ENCODE measurements at regions not wholly inside any gene's neighbourhood (a gene's known extent, or its start where the extent isn't known, plus 50 kb on each side); places are given as distances from the start of the nearest gene placed in this dataset.

DNA sequence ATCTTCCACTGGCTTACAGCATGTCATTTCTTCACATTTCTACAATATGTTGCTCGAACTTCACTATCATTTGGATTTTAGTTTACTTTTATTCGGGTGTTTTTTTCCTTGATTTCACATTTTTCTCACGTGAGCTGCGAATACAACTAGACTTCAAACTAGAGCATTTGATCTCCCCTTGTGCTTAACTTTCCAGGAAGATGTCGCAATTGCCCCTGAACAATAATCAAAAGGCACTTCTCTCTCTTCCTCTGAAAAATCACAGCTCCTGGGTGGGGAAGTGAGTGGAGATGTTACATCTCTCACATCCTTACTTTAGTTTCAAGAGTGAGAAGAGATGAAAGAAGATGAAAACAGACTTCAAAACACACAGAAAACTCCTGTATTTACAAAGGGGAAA is 587.9 kb downstream of the TBL1XR1 start:
- TF ChIP-seq, protein P1, sequence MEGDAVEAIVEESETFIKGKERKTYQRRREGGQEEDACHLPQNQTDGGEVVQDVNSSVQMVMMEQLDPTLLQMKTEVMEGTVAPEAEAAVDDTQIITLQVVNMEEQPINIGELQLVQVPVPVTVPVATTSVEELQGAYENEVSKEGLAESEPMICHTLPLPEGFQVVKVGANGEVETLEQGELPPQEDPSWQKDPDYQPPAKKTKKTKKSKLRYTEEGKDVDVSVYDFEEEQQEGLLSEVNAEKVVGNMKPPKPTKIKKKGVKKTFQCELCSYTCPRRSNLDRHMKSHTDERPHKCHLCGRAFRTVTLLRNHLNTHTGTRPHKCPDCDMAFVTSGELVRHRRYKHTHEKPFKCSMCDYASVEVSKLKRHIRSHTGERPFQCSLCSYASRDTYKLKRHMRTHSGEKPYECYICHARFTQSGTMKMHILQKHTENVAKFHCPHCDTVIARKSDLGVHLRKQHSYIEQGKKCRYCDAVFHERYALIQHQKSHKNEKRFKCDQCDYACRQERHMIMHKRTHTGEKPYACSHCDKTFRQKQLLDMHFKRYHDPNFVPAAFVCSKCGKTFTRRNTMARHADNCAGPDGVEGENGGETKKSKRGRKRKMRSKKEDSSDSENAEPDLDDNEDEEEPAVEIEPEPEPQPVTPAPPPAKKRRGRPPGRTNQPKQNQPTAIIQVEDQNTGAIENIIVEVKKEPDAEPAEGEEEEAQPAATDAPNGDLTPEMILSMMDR (conservative IDR thresholded peaks at IDR 0.05) = no peak
- no peak for TF ChIP-seq EZH2 (IDR thresholded peaks at IDR 0.05; ENCODE audit: low read depth)

Measured in PC-9 (cell line).